Neural cell (in vitro differentiated cells): ENCODE measurements at regions not wholly inside any gene's neighbourhood (a gene's known extent, or its start where the extent isn't known, plus 50 kb on each side); places are given as distances from the start of the nearest gene placed in this dataset.

Experiments
- H2AFZ ChIP-seq: fragments of 200-600, 300-800 bp; sonication (generic), shearing (Covaris generic); 2 replicates; pipeline ENCODE4 v1.6.0; 2014; ENCODE audit warnings: low read depth, mild to moderate bottlenecking, antibody characterized with exemption, low read length, moderate library complexity
- H3F3A ChIP-seq: fragments of 200-600 bp; shearing (Covaris generic); 2 replicates; pipeline ENCODE4 v1.6.1; 2016; ENCODE audit warnings: mild to moderate bottlenecking, moderate library complexity, mixed read lengths, antibody characterized with exemption, low read length; ENCODE audit not compliant: insufficient read depth, poor library complexity, severe bottlenecking
- H3K27ac ChIP-seq: fragments of 200-600, 300-800 bp; sonication (generic), shearing (Covaris generic); 2 replicates; pipeline ENCODE4 v1.5.1; 2014; ENCODE audit warnings: mild to moderate bottlenecking, low read length, moderate library complexity
- H3K27me3 ChIP-seq: fragments of 300-800, 200-600 bp; sonication (generic), shearing (Covaris generic); 2 replicates; pipeline ENCODE4 v1.6.0; 2014; ENCODE audit warnings: mild to moderate bottlenecking, low read depth, low read length, moderate library complexity; ENCODE audit not compliant: insufficient read depth
- H3K36me3 ChIP-seq: fragments of 300-800, 200-600 bp; sonication (generic), shearing (Covaris generic); 2 replicates; pipeline ENCODE4 v1.5.1; 2014; ENCODE audit warnings: mild to moderate bottlenecking, antibody characterized with exemption, low read length, moderate library complexity; ENCODE audit not compliant: insufficient read depth
- H3K4me2 ChIP-seq: fragments of 300-800, 200-600 bp; sonication (generic), shearing (Covaris generic); 2 replicates; pipeline ENCODE4 v1.6.0; 2014; ENCODE audit warnings: mild to moderate bottlenecking, low read length
- H3K4me3 ChIP-seq: fragments of 300-800, 200-600 bp; sonication (generic), shearing (Covaris generic); 2 replicates; pipeline ENCODE4 v1.5.1; 2014; ENCODE audit warnings: mild to moderate bottlenecking, low read length, moderate library complexity
- H3K79me2 ChIP-seq: fragments of 200-600 bp; shearing (Covaris generic); replicated peaks from 2 replicates; pipeline ENCODE4 v1.6.0; 2014; ENCODE audit warnings: mild to moderate bottlenecking, low read length, moderate library complexity; ENCODE audit not compliant: insufficient read depth
- H3K9ac ChIP-seq: fragments of 300-800, 200-600 bp; sonication (generic), shearing (Covaris generic); 2 replicates; pipeline ENCODE4 v1.6.1; 2016; ENCODE audit warnings: mild to moderate bottlenecking, low read length, mixed read lengths
- H3K9me2 ChIP-seq: fragments of 200-600 bp; shearing (Covaris generic); 2 replicates; pipeline ENCODE4 v1.6.1; 2016; ENCODE audit warnings: mild to moderate bottlenecking, low read length, mixed read lengths; ENCODE audit not compliant: insufficient read depth
- H3K9me3 ChIP-seq: fragments of 200-600, 300-800 bp; sonication (generic), shearing (Covaris generic); 2 replicates; pipeline ENCODE4 v1.6.1; 2016; ENCODE audit warnings: mild to moderate bottlenecking, mixed run types, low read length, moderate library complexity, mixed read lengths
- H4K20me1 ChIP-seq: fragments of 200-600 bp; shearing (Covaris generic); 2 replicates; pipeline ENCODE4 v1.6.1; 2016; ENCODE audit warnings: mild to moderate bottlenecking, mixed run types; ENCODE audit not compliant: insufficient read depth
- EP300 ChIP-seq: fragments of 450-650 bp; conservative IDR thresholded peaks from 2 replicates; pipeline ENCODE4 v1.6.1; 2014; ENCODE audit warnings: antibody characterized with exemption, mild to moderate bottlenecking, moderate library complexity; ENCODE audit not compliant: poor library complexity, severe bottlenecking
- EZH2 ChIP-seq: fragments of 200-600, 300-800 bp; shearing (Covaris generic), sonication (generic); IDR thresholded peaks from 2 replicates; pipeline ENCODE4 v1.6.1; 2014; ENCODE audit warnings: antibody characterized with exemption, low read length, borderline replicate concordance, mild to moderate bottlenecking; ENCODE audit not compliant: insufficient read depth, poor library complexity, severe bottlenecking
- MXI1 ChIP-seq: fragments of 450-650 bp; conservative IDR thresholded peaks from 2 replicates; pipeline ENCODE4 v1.6.1; 2014; ENCODE audit warnings: antibody characterized with exemption, mild to moderate bottlenecking; ENCODE audit not compliant: poor library complexity, severe bottlenecking
- POLR2AphosphoS5 ChIP-seq: IDR thresholded peaks from 2 replicates; pipeline ENCODE4 v1.6.1; 2012
- RAD21 ChIP-seq: fragments of 450-650 bp; conservative IDR thresholded peaks from 2 replicates; pipeline ENCODE4 v1.6.1; 2014; ENCODE audit warnings: antibody characterized with exemption, mild to moderate bottlenecking, moderate library complexity
- SMC3 ChIP-seq: fragments of 450-650 bp; conservative IDR thresholded peaks from 2 replicates; pipeline ENCODE4 v1.6.1; 2014; ENCODE audit warnings: antibody characterized with exemption, mild to moderate bottlenecking, moderate library complexity; ENCODE audit not compliant: poor library complexity
- TAF1 ChIP-seq: IDR thresholded peaks from 2 replicates; pipeline ENCODE4 v1.6.1; 2012; ENCODE audit warnings: low read depth
- TF ChIP-seq, protein P1 (sequence below): IDR thresholded peaks from 2 replicates; pipeline ENCODE4 v1.6.1; 2012; ENCODE audit warnings: borderline replicate concordance
- TF ChIP-seq, protein P2 (sequence below): fragments of 450-650 bp; IDR thresholded peaks from 2 replicates; pipeline ENCODE4 v1.5.1; 2014; ENCODE audit warnings: antibody characterized with exemption, mild to moderate bottlenecking, moderate library complexity; ENCODE audit not compliant: poor library complexity, severe bottlenecking

GRCh38 chr3:56916716-56917360 is 115.1 kb upstream of the ARHGEF3 start:
- no peaks in the 10 kb centered on the region for H3K9me2 ChIP-seq
- no peak overlapping the region for H3K4me2 ChIP-seq
- no peaks in the 10 kb centered on the region for H4K20me1 ChIP-seq
- H3K27ac ChIP-seq, result no peak overlapping the region
- no peaks in the 10 kb centered on the region for H3F3A ChIP-seq
- H3K4me3 ChIP-seq, result no peak overlapping the region
- no peaks in the 10 kb centered on the region for H3K27me3 ChIP-seq
- no peaks in the 10 kb centered on the region for H3K9me3 ChIP-seq
- no peak overlapping the region for H3K9ac ChIP-seq
- no peaks in the 10 kb centered on the region for H3K36me3 ChIP-seq
- H2AFZ ChIP-seq, result no peak overlapping the region
- no peak for TF ChIP-seq TAF1
- TF ChIP-seq RAD21, result no peak
- TF ChIP-seq SMC3, result no peak
- no peak for TF ChIP-seq EP300
- no peak for TF ChIP-seq EZH2
- TF ChIP-seq, protein P1, sequence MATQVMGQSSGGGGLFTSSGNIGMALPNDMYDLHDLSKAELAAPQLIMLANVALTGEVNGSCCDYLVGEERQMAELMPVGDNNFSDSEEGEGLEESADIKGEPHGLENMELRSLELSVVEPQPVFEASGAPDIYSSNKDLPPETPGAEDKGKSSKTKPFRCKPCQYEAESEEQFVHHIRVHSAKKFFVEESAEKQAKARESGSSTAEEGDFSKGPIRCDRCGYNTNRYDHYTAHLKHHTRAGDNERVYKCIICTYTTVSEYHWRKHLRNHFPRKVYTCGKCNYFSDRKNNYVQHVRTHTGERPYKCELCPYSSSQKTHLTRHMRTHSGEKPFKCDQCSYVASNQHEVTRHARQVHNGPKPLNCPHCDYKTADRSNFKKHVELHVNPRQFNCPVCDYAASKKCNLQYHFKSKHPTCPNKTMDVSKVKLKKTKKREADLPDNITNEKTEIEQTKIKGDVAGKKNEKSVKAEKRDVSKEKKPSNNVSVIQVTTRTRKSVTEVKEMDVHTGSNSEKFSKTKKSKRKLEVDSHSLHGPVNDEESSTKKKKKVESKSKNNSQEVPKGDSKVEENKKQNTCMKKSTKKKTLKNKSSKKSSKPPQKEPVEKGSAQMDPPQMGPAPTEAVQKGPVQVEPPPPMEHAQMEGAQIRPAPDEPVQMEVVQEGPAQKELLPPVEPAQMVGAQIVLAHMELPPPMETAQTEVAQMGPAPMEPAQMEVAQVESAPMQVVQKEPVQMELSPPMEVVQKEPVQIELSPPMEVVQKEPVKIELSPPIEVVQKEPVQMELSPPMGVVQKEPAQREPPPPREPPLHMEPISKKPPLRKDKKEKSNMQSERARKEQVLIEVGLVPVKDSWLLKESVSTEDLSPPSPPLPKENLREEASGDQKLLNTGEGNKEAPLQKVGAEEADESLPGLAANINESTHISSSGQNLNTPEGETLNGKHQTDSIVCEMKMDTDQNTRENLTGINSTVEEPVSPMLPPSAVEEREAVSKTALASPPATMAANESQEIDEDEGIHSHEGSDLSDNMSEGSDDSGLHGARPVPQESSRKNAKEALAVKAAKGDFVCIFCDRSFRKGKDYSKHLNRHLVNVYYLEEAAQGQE, result no peak
- no peak for TF ChIP-seq POLR2AphosphoS5
- no peak for TF ChIP-seq MXI1
- TF ChIP-seq, protein P2, sequence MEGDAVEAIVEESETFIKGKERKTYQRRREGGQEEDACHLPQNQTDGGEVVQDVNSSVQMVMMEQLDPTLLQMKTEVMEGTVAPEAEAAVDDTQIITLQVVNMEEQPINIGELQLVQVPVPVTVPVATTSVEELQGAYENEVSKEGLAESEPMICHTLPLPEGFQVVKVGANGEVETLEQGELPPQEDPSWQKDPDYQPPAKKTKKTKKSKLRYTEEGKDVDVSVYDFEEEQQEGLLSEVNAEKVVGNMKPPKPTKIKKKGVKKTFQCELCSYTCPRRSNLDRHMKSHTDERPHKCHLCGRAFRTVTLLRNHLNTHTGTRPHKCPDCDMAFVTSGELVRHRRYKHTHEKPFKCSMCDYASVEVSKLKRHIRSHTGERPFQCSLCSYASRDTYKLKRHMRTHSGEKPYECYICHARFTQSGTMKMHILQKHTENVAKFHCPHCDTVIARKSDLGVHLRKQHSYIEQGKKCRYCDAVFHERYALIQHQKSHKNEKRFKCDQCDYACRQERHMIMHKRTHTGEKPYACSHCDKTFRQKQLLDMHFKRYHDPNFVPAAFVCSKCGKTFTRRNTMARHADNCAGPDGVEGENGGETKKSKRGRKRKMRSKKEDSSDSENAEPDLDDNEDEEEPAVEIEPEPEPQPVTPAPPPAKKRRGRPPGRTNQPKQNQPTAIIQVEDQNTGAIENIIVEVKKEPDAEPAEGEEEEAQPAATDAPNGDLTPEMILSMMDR, result no peak
- H3K79me2 ChIP-seq, result no peaks in the 10 kb centered on the region

GRCh38 chr3:56915966-56916586 is 114.3 kb upstream of the ARHGEF3 start:
- H3K4me3 ChIP-seq, result no peak overlapping the region
- no peaks in the 10 kb centered on the region for H3K9me2 ChIP-seq
- no peak overlapping the region for H3K27ac ChIP-seq
- H3K9ac ChIP-seq, result no peak overlapping the region
- TF ChIP-seq EZH2 (no peak), RAD21 (no peak), MXI1 (no peak), EP300 (no peak), POLR2AphosphoS5 (no peak), SMC3 (no peak), TAF1 (no peak)
- TF ChIP-seq, protein P2, result no peak
- TF ChIP-seq, protein P1, result no peak
- no peak overlapping the region for H2AFZ ChIP-seq
- H3K9me3 ChIP-seq, result no peaks in the 10 kb centered on the region
- H4K20me1 ChIP-seq, result no peaks in the 10 kb centered on the region
- no peaks in the 10 kb centered on the region for H3K27me3 ChIP-seq
- no peak overlapping the region for H3K4me2 ChIP-seq
- no peaks in the 10 kb centered on the region for H3F3A ChIP-seq
- H3K36me3 ChIP-seq, result no peaks in the 10 kb centered on the region
- no peaks in the 10 kb centered on the region for H3K79me2 ChIP-seq
